ENCODE measurements at regions not wholly inside any gene's neighbourhood (a gene's known extent, or its start where the extent isn't known, plus 50 kb on each side); places are given as distances from the start of the nearest gene placed in this dataset.

DNA sequence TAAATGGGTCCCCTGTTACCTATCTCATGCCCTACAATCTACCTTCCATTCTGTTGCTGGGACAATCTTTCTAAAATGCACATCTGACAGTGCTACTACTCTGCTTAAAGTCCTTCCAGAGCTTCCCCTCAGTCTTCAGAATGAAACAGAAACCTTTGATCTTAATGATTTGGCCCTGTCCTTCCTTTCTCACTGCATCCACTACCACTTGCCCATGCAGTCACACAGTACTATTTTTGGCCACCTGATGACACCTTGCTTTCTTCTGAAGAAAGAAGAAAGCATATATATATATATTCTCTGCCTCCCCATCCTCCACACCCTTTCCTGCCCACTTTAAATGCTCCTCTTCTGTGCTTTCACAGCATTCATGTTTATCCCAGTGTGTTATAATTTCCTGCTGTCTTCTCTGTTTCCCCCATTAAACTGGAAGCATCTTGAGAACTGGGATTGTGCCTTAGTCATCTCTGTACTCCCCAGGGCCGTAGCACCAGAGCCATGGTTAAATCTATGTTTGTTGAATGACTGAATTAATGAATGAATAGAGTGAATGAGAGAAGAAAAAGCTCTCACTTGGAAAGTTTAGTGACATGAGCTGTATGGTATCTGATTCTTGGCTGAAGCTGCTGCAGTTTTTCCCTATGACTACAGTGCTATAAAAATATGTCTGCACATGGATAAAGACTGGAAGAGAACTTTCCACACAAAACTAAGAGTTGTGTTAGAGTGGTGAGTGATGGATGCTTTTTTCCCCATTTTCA lies 56.2 kb downstream of the RTL9 start:
- H3K27me3 ChIP-seq (ENCODE audit: insufficient read depth, poor library complexity, severe bottlenecking): no peaks in the 10 kb centered on the region
- TF ChIP-seq SPI1 (IDR thresholded peaks at IDR 0.05; ENCODE audit: borderline replicate concordance, low read depth) (no peak), GABPA (IDR thresholded peaks at IDR 0.05; ENCODE audit: low read depth) (no peak), POLR2AphosphoS5 (IDR thresholded peaks at IDR 0.05; ENCODE audit: low read depth) (no peak)
- TF ChIP-seq, protein P1, sequence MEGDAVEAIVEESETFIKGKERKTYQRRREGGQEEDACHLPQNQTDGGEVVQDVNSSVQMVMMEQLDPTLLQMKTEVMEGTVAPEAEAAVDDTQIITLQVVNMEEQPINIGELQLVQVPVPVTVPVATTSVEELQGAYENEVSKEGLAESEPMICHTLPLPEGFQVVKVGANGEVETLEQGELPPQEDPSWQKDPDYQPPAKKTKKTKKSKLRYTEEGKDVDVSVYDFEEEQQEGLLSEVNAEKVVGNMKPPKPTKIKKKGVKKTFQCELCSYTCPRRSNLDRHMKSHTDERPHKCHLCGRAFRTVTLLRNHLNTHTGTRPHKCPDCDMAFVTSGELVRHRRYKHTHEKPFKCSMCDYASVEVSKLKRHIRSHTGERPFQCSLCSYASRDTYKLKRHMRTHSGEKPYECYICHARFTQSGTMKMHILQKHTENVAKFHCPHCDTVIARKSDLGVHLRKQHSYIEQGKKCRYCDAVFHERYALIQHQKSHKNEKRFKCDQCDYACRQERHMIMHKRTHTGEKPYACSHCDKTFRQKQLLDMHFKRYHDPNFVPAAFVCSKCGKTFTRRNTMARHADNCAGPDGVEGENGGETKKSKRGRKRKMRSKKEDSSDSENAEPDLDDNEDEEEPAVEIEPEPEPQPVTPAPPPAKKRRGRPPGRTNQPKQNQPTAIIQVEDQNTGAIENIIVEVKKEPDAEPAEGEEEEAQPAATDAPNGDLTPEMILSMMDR (IDR thresholded peaks at IDR 0.05; ENCODE audit: insufficient read depth, low read length): no peak
- TF ChIP-seq, protein P2, sequence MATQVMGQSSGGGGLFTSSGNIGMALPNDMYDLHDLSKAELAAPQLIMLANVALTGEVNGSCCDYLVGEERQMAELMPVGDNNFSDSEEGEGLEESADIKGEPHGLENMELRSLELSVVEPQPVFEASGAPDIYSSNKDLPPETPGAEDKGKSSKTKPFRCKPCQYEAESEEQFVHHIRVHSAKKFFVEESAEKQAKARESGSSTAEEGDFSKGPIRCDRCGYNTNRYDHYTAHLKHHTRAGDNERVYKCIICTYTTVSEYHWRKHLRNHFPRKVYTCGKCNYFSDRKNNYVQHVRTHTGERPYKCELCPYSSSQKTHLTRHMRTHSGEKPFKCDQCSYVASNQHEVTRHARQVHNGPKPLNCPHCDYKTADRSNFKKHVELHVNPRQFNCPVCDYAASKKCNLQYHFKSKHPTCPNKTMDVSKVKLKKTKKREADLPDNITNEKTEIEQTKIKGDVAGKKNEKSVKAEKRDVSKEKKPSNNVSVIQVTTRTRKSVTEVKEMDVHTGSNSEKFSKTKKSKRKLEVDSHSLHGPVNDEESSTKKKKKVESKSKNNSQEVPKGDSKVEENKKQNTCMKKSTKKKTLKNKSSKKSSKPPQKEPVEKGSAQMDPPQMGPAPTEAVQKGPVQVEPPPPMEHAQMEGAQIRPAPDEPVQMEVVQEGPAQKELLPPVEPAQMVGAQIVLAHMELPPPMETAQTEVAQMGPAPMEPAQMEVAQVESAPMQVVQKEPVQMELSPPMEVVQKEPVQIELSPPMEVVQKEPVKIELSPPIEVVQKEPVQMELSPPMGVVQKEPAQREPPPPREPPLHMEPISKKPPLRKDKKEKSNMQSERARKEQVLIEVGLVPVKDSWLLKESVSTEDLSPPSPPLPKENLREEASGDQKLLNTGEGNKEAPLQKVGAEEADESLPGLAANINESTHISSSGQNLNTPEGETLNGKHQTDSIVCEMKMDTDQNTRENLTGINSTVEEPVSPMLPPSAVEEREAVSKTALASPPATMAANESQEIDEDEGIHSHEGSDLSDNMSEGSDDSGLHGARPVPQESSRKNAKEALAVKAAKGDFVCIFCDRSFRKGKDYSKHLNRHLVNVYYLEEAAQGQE (IDR thresholded peaks at IDR 0.05; ENCODE audit: insufficient replicate concordance, low read depth): no peak
- H3K4me3 ChIP-seq (replicated peaks; ENCODE audit: insufficient read depth, low read length): no peak overlapping the region
- no peak overlapping the region for H3K27ac ChIP-seq (replicated peaks)
- no peak for DNase-seq (ENCODE audit: low read depth in 1 of 2, low spot score in 1 of 2)

DNA sequence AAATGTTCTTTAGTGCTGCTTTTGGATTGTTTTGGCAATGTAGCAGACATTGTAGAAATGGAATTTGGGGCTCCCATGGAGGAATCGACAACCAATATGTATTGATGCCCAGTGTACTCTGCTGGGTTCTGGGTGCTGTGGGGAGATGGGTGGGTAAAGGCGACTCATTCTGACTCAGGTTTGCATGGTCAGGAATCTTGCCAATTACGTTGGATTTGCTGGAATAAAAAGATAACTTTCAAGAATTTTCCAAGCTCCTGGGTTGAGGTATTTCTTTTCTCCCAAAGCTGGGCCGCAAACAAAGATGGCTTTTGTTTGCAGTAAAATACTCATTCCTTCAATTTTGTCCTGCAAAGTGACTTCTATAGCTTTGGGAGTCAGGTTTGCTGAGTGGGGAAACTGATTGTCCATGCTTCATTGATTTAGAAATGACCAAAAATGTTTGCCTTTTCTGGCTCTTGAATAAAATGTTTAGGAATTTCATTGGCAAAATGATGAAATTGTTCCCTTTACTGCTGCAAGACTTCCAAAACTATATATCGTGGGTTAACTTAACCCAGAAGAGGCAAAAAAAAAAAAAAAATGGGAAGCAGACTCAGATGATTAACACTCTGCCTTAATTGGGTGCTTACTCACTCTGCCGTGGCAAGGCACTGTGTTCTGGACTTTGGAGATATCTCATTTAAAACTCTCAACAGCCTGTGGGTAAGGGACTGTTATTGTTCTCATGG lies 57.0 kb downstream of the RTL9 start:
- H3K27ac ChIP-seq (replicated peaks): no peak overlapping the region
- H3K27me3 ChIP-seq (ENCODE audit: insufficient read depth, poor library complexity, severe bottlenecking): no peaks in the 10 kb centered on the region
- DNase-seq (ENCODE audit: low read depth in 1 of 2, low spot score in 1 of 2): no peak
- no peak overlapping the region for H3K4me3 ChIP-seq (replicated peaks; ENCODE audit: insufficient read depth, low read length)
- TF ChIP-seq, protein P2 (IDR thresholded peaks at IDR 0.05; ENCODE audit: insufficient replicate concordance, low read depth): no peak
- TF ChIP-seq POLR2AphosphoS5 (IDR thresholded peaks at IDR 0.05; ENCODE audit: low read depth): no peak
- TF ChIP-seq GABPA (IDR thresholded peaks at IDR 0.05; ENCODE audit: low read depth): no peak
- TF ChIP-seq SPI1 (IDR thresholded peaks at IDR 0.05; ENCODE audit: borderline replicate concordance, low read depth): no peak
- TF ChIP-seq, protein P1 (IDR thresholded peaks at IDR 0.05; ENCODE audit: insufficient read depth, low read length): no peak

DNA sequence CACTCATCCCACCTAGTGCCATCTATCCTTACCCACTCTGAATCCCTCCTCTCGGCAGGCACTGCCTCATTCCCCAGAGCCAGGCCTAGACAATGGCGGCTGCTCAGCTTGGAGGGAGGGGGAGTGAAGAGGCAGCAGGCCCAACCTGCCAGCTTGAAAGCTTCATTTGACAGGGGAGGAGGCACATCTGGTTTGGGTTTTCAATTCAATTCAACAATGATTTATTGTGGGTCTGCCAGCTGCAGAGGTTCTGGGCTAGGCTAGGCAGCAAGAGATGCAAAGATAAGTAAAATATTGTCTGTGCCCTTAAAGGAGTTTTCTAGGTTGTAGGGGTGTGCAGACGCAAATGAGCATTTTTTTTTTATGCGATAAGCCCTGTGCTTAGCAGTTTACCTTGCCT lies 58.5 kb downstream of the RTL9 start:
- Histone ChIP-seq H3K27me3 (ENCODE audit: insufficient read depth, poor library complexity, severe bottlenecking) (no peaks in the 10 kb centered on the region), H3K27ac (replicated peaks) (no peak overlapping the region), H3K4me3 (replicated peaks; ENCODE audit: insufficient read depth, low read length) (no peak overlapping the region)
- TF ChIP-seq, protein P1 (IDR thresholded peaks at IDR 0.05; ENCODE audit: insufficient read depth, low read length): no peak
- TF ChIP-seq GABPA (IDR thresholded peaks at IDR 0.05; ENCODE audit: low read depth) (no peak), SPI1 (IDR thresholded peaks at IDR 0.05; ENCODE audit: borderline replicate concordance, low read depth) (no peak), POLR2AphosphoS5 (IDR thresholded peaks at IDR 0.05; ENCODE audit: low read depth) (no peak)
- TF ChIP-seq, protein P2 (IDR thresholded peaks at IDR 0.05; ENCODE audit: insufficient replicate concordance, low read depth): no peak
- DNase-seq (ENCODE audit: low read depth in 1 of 2, low spot score in 1 of 2): no peak
